Caco-2 (cell line): ENCODE measurements at regions not wholly inside any gene's neighbourhood (a gene's known extent, or its start where the extent isn't known, plus 50 kb on each side); places are given as distances from the start of the nearest gene placed in this dataset.

ENCODE experiments used
- BruUV-seq: library from RNA; stranded (reverse); fragments of 400-500 nt; replicated peaks from 2 replicates; lab custom pipeline; 2021; lab: Mats Ljungman, UMichigan
- CTCF ChIA-PET: fragments of 300-600 bp; sonication (Branson Sonifier 250); formaldehyde crosslinking; loops from one replicate; lab custom pipeline; 2022; ENCODE audit warnings: antibody characterized with exemption; lab: Charles Lee
- POLR2A ChIA-PET: fragments of 300-600 bp; sonication (Branson Sonifier 250); formaldehyde crosslinking; loops from one replicate; lab custom pipeline; 2022; ENCODE audit warnings: antibody characterized with exemption; lab: Charles Lee
- DNase-seq, 2 experiments: peaks; one replicate each; pipeline versions ENCODE4 v3.0.0 to v3.0.0-alpha.2; 2020 to 2022
- H3K27me3 ChIP-seq: replicated peaks from 2 replicates; pipeline ENCODE4 v1.6.0; 2011; ENCODE audit warnings: low read length; ENCODE audit not compliant: control insufficient read depth, insufficient read depth
- H3K36me3 ChIP-seq: 2 replicates; pipeline ENCODE4 v1.5.1; 2011; ENCODE audit warnings: low read length; ENCODE audit not compliant: control insufficient read depth, insufficient read depth
- H3K4me1 ChIP-seq: fragments of 250-450 bp; sonication (Bioruptor Pico); 2 replicates; pipeline ENCODE4 v1.5.1; 2020; ENCODE audit warnings: mild to moderate bottlenecking
- H3K4me3 ChIP-seq: 2 replicates; pipeline ENCODE4 v1.5.1; 2011; ENCODE audit warnings: low read depth, mild to moderate bottlenecking, control low read depth, low read length
- H3K9me3 ChIP-seq: fragments of 250-450 bp; sonication (Bioruptor Pico); 2 replicates; pipeline ENCODE4 v1.5.1; 2020; ENCODE audit warnings: mild to moderate bottlenecking, moderate library complexity
- H3K27ac Mint-ChIP-seq: one replicate; pipeline ENCODE4 v1.8.0; 2022; ENCODE audit warnings: mixed read lengths; ENCODE audit not compliant: unreplicated experiment
- H3K27me3 Mint-ChIP-seq: one replicate; pipeline ENCODE4 v1.8.0; 2022; ENCODE audit warnings: mixed read lengths; ENCODE audit not compliant: insufficient read depth, unreplicated experiment
- H3K36me3 Mint-ChIP-seq: one replicate; pipeline ENCODE4 v1.8.0; 2022; ENCODE audit warnings: mild to moderate bottlenecking, mixed read lengths; ENCODE audit not compliant: insufficient read depth, unreplicated experiment
- H3K4me1 Mint-ChIP-seq: one replicate; pipeline ENCODE4 v1.8.0; 2022; ENCODE audit warnings: low read depth, mixed read lengths; ENCODE audit not compliant: unreplicated experiment
- H3K4me3 Mint-ChIP-seq: one replicate; pipeline ENCODE4 v1.8.0; 2022; ENCODE audit warnings: mild to moderate bottlenecking, moderate library complexity, mixed read lengths; ENCODE audit not compliant: unreplicated experiment
- H3K9me3 Mint-ChIP-seq: one replicate; pipeline ENCODE4 v1.8.0; 2022; ENCODE audit warnings: mixed read lengths; ENCODE audit not compliant: unreplicated experiment
- CTCF ChIP-seq, 2 experiments: fragments of 200-600 bp in 1 of 2; IDR thresholded peaks; 1 replicate in 1 of 2; 2 replicates in 1 of 2; pipeline versions ENCODE4 v1.5.1 to v1.8.0; 2011 to 2022; ENCODE audit warnings: antibody characterized with exemption in 1 of 2, control low read depth in 1 of 2, inconsistent platforms in 1 of 2, low read depth in 1 of 2, low read length in 1 of 2, mild to moderate bottlenecking in 1 of 2, moderate library complexity in 1 of 2; ENCODE audit not compliant: insufficient read depth in 1 of 2, severe bottlenecking in 1 of 2, unreplicated experiment in 1 of 2
- intact Hi-C: fragments of 100-400 bp; cut with micrococcal nuclease; formaldehyde crosslinking; loops from one replicate; pipeline ENCODE4 v1.10.0; 2022; ENCODE audit not compliant: unreplicated experiment

DNA sequence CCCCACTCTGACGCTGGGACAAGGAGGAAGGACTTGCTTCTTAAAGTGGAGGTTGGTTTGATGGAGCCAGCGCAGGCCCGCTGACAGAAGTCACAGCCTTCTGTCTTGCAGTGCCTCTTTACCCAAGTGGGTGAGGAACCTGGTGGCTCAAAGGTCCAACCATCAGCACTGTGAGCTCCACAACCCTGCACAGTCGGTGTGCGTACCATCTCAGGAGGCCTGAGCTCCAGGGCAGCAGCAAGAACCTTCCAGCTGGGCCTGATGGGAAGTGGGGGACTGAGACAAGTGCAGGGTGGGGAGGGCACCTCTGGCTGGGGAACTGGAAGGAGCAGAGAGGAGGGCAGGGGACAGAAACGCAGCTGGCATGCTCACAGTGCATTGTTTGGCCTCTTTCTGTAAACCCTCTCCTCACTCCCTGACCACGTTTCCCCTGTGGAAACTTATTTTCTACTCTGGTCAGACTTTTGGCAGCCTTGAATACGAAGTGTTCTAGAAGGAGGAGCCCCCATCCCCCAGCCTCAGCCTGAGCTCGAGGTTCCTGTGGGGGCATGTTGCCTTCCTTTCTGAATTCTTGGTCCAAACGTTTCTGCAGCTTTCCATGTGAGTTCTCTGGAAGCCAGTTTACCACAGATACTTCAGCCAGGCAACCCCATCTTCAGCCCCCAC lies 178.5 kb upstream of the PITX1 start:
- H3K9me3 ChIP-seq, result no peaks in the 10 kb centered on the region
- no peaks in the 10 kb centered on the region for H3K9me3 Mint-ChIP-seq
- H3K4me1 Mint-ChIP-seq, result peaks cover 6% of the 10 kb centered on the region
- BruUV-seq, result no TSS peak
- no peak overlapping the region for H3K27ac Mint-ChIP-seq
- ChIA-PET POLR2A (no interaction called here), CTCF (no interaction called here)
- H3K4me3 Mint-ChIP-seq, result no peak overlapping the region
- H3K4me3 ChIP-seq, result no peak overlapping the region
- TF ChIP-seq CTCF (IDR thresholded peaks at IDR 0.05; ENCODE audit: insufficient read depth in 1 of 2, low read depth in 1 of 2, low read length in 1 of 2, severe bottlenecking in 1 of 2, unreplicated experiment in 1 of 2), result no peak
- peaks cover 4% of the 10 kb centered on the region for H3K36me3 Mint-ChIP-seq
- no peaks in the 10 kb centered on the region for H3K4me1 ChIP-seq
- peak in 1 of 2 experiments; percentile 17 for DNase-seq
- intact Hi-C loops, result no loop called here
- H3K27me3 Mint-ChIP-seq, result no peaks in the 10 kb centered on the region
- no peaks in the 10 kb centered on the region for H3K36me3 ChIP-seq
- H3K27me3 ChIP-seq, result no peaks in the 10 kb centered on the region

- no peak for TF ChIP-seq CTCF (IDR thresholded peaks at IDR 0.05; ENCODE audit: insufficient read depth in 1 of 2, low read depth in 1 of 2, low read length in 1 of 2, severe bottlenecking in 1 of 2, unreplicated experiment in 1 of 2)
- no peaks in the 10 kb centered on the region for H3K27me3 Mint-ChIP-seq
- H3K4me3 Mint-ChIP-seq, result no peak overlapping the region
- BruUV-seq, result no TSS peak
- H3K27me3 ChIP-seq, result no peaks in the 10 kb centered on the region
- peak in 1 of 2 experiments; percentile 8 for DNase-seq
- H3K36me3 ChIP-seq, result no peaks in the 10 kb centered on the region
- no peaks in the 10 kb centered on the region for H3K9me3 Mint-ChIP-seq
- ChIA-PET POLR2A (no interaction called here), CTCF (no interaction called here)
- no peaks in the 10 kb centered on the region for H3K9me3 ChIP-seq
- H3K4me1 Mint-ChIP-seq, result peaks cover 6% of the 10 kb centered on the region
- intact Hi-C loops, result no loop called here
- peaks cover 4% of the 10 kb centered on the region for H3K36me3 Mint-ChIP-seq
- H3K4me3 ChIP-seq, result no peak overlapping the region
- no peaks in the 10 kb centered on the region for H3K4me1 ChIP-seq
- H3K27ac Mint-ChIP-seq, result no peak overlapping the region
These were observed 177.8 kb upstream of the PITX1 start for GRCh38 chr5:135211791-135212190.

DNA sequence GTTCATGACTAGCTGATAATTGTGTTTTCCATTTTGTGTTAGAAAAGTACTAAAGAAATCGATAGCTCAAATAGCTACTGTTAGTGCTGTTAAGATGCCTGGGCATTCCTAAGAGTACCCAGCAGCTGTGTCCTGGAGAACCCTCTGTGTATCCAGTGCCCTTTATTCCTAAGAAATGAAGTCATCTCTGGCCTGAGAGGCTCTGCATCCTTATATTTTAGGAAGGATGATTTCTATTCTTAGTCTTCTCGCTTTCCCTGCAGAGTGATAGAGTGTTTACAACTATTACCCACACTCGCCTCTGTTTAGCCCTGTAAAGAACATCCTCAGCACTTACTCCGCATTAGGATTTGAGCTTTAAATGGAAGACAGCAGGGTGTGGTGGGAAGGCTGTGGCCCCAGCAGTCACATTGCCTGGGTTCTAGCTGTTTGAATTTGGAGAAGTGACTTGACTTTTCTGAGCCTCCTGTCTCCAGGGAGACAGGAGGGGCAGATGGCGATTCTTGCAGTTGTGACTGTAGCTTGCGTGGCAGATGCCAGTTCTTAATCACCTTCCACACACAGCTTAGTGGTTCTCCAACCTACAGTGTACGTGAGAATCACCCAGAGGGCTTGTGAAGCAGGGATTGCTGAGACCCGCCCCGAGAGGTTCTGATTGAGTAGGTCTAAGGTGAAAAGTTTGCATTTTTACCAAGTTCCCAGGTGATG lies 177.2 kb upstream of the PITX1 start:
- Mint-ChIP-seq H3K27ac (no peak overlapping the region), H3K9me3 (no peaks in the 10 kb centered on the region), H3K27me3 (no peaks in the 10 kb centered on the region), H3K4me3 (no peak overlapping the region), H3K36me3 (peaks cover 4% of the 10 kb centered on the region), H3K4me1 (peaks cover 6% of the 10 kb centered on the region)
- H3K36me3 ChIP-seq, result no peaks in the 10 kb centered on the region
- no peaks in the 10 kb centered on the region for H3K4me1 ChIP-seq
- BruUV-seq, result no TSS peak
- no peak overlapping the region for H3K4me3 ChIP-seq
- CTCF ChIA-PET, result no interaction called here
- POLR2A ChIA-PET, result no interaction called here
- H3K27me3 ChIP-seq, result no peaks in the 10 kb centered on the region
- intact Hi-C loops, result no loop called here
- DNase-seq, result no peak
- no peaks in the 10 kb centered on the region for H3K9me3 ChIP-seq
- no peak for TF ChIP-seq CTCF (IDR thresholded peaks at IDR 0.05; ENCODE audit: insufficient read depth in 1 of 2, low read depth in 1 of 2, low read length in 1 of 2, severe bottlenecking in 1 of 2, unreplicated experiment in 1 of 2)
